Lung (tissue), 11 donors: ENCODE measurements at regions not wholly inside any gene's neighbourhood (a gene's known extent, or its start where the extent isn't known, plus 50 kb on each side); places are given as distances from the start of the nearest gene placed in this dataset.
A peak's percentile ranks its signal among the peaks of the same experiment; 100 is the strongest.

ENCODE experiments used
- ATAC-seq: fragments of 200-7000 bp; cut with Tn5 transposase; one replicate; pipeline ENCODE4 v1.9.1; 2020; ENCODE audit warnings: moderate number of reproducible peaks; ENCODE audit not compliant: insufficient read depth, low FRiP score
- DNase-seq, 3 donors: peaks; one replicate each; pipeline ENCODE4 v3.0.0-alpha.2; 2013 to 2017
- H3K27ac ChIP-seq, 2 donors: one replicate each; pipeline ENCODE4 v1.5.1; 2013; ENCODE audit warnings: mild to moderate bottlenecking in 2 of 2, moderate library complexity in 2 of 2, control low read depth in 1 of 2, inconsistent platforms in 1 of 2, low read depth in 1 of 2, low read length in 1 of 2
- H3K27me3 ChIP-seq, 3 donors: one replicate each; pipeline ENCODE4 v1.5.1; 2013; ENCODE audit warnings: low read length in 2 of 3; ENCODE audit not compliant: control insufficient read depth in 3 of 3, insufficient read depth in 3 of 3
- H3K36me3 ChIP-seq, 4 donors: one replicate each; pipeline ENCODE4 v1.5.1; 2013; ENCODE audit warnings: low read length in 4 of 4, mild to moderate bottlenecking in 1 of 4, moderate library complexity in 1 of 4; ENCODE audit not compliant: control insufficient read depth in 4 of 4, insufficient read depth in 4 of 4
- H3K4me1 ChIP-seq, 5 donors: one replicate each; pipeline ENCODE4 v1.5.1; 2013; ENCODE audit warnings: low read length in 5 of 5, mild to moderate bottlenecking in 2 of 5, moderate library complexity in 1 of 5; ENCODE audit not compliant: control insufficient read depth in 5 of 5, insufficient read depth in 5 of 5
- H3K4me3 ChIP-seq: one replicate; pipeline ENCODE4 v1.5.1; 2013; ENCODE audit warnings: mild to moderate bottlenecking, control low read depth, moderate library complexity
- H3K9ac ChIP-seq, 2 donors: one replicate each; pipeline ENCODE4 v1.5.1; 2013; ENCODE audit warnings: low read length in 2 of 2, control low read depth in 1 of 2; ENCODE audit not compliant: insufficient read depth in 1 of 2
- H3K9me3 ChIP-seq, 4 donors: one replicate each; pipeline ENCODE4 v1.5.1; 2013; ENCODE audit warnings: low read length in 3 of 4, mild to moderate bottlenecking in 1 of 4, moderate library complexity in 1 of 4; ENCODE audit not compliant: control insufficient read depth in 4 of 4, insufficient read depth in 3 of 4
- CTCF ChIP-seq: IDR thresholded peaks from 2 replicates; pipeline ENCODE4 v1.5.1; 2012; ENCODE audit warnings: mild to moderate bottlenecking; ENCODE audit errors: control extremely low read depth, extremely low read depth
- WGBS, 2 donors: extraction: QIAGEN DNeasy Blood & Tissue Kit; methylation state at CpG; one replicate each; pipeline ENCODE4 v1.1.7; 2013; 5-methylcytosine and 5-hydroxymethylcytosine counted together
- donor health status: control.
- donor health status: control.
- donor health status: Bipolar disorder and iron deficiency.
- donor health status: healthy.
- donor health status: DM: yes; HTN: yes; CAD: no.

- DNase-seq = peak; percentile 23 to 77 (median 64)
- no peaks in the 10 kb centered on the region for H3K36me3 ChIP-seq
- no peak overlapping the region for H3K4me3 ChIP-seq
- no peak for TF ChIP-seq CTCF
- no peaks in the 10 kb centered on the region for H3K27me3 ChIP-seq
- ATAC-seq = peak; percentile 76
- H3K9ac ChIP-seq = no peak overlapping the region
- H3K4me1 ChIP-seq = peaks cover 0 to 7% (median 0%) of the 10 kb centered on the region in 5 donors
- no peaks in the 10 kb centered on the region for H3K9me3 ChIP-seq
- 34 to 60% methylated on average over 7 of the region's 7 CpGs for WGBS, 2 donors
- peak overlapping the region in 1 of 2 donors; percentile 20 for H3K27ac ChIP-seq
Measured at GRCh38 chr10:29784175-29784773, 149.5 kb upstream of the SVIL start.

GRCh38 chr10:29783201-29783947 lies 148.6 kb upstream of the SVIL start:
- Histone ChIP-seq H3K4me3 (no peak overlapping the region), H3K36me3 (no peaks in the 10 kb centered on the region), H3K27ac (peak overlapping the region in 1 of 2 donors; percentile 82), H3K4me1 (peaks cover 0 to 7% (median 0%) of the 10 kb centered on the region in 5 donors), H3K9me3 (no peaks in the 10 kb centered on the region), H3K27me3 (no peaks in the 10 kb centered on the region), H3K9ac (no peak overlapping the region)
- WGBS, 2 donors = 63 to 65% methylated on average over 3 of the region's 3 CpGs
- DNase-seq = no peak
- no peak for TF ChIP-seq CTCF
- ATAC-seq = no peak

- DNase-seq (no peak), ATAC-seq (no peak)
- Histone ChIP-seq H3K27ac (no peak overlapping the region), H3K27me3 (no peaks in the 10 kb centered on the region), H3K36me3 (no peaks in the 10 kb centered on the region), H3K4me3 (no peak overlapping the region), H3K9me3 (no peaks in the 10 kb centered on the region), H3K9ac (no peak overlapping the region), H3K4me1 (peaks cover 0 to 7% (median 0%) of the 10 kb centered on the region in 5 donors)
- WGBS, 2 donors = 89 to 91% methylated on average over 3 of the region's 3 CpGs
- no peak for TF ChIP-seq CTCF
Measured at GRCh38 chr10:29780639-29781038, 145.9 kb upstream of the SVIL start.
